ENCODE measurements at regions not wholly inside any gene's neighbourhood (a gene's known extent, or its start where the extent isn't known, plus 50 kb on each side); places are given as distances from the start of the nearest gene placed in this dataset.

GRCh38 chr10:36256948-36257356, 614.9 kb upstream of the FZD8 start:
- Histone ChIP-seq H3K27me3 (ENCODE audit: control insufficient read depth, insufficient read depth, low read length) (no peaks in the 10 kb centered on the region), H3K4me3 (ENCODE audit: low read length) (no peak overlapping the region), H3K4me1 (ENCODE audit: control insufficient read depth, insufficient read depth, low read length) (no peaks in the 10 kb centered on the region), H3K9me3 (ENCODE audit: control insufficient read depth, insufficient read depth, low read length) (no peaks in the 10 kb centered on the region), H3K36me3 (ENCODE audit: control insufficient read depth, insufficient read depth, low read length) (no peaks in the 10 kb centered on the region), H3K27ac (ENCODE audit: low read length) (no peak overlapping the region)
- ATAC-seq = no peak
- peaks cover 3 to 8% of the 10 kb centered on the region in 2 donors for H3K9me3 Mint-ChIP-seq
- no peak for DNase-seq
- no peak overlapping the region for H3K27ac Mint-ChIP-seq
- intact Hi-C loops (cut with micrococcal nuclease) = no loop called here
- 27% methylated on average over 2 of the region's 2 CpGs for WGBS (ENCODE audit: insufficient coverage)
- no peak overlapping the region for H3K4me3 Mint-ChIP-seq
- TF ChIP-seq CTCF (IDR thresholded peaks at IDR 0.05) = no peak
- peaks cover 0 to 2% of the 10 kb centered on the region in 2 donors for H3K27me3 Mint-ChIP-seq (ENCODE audit: low read depth in 2 of 2)
- H3K36me3 Mint-ChIP-seq = peaks cover 8% of the 10 kb centered on the region
- H3K4me1 Mint-ChIP-seq = no peaks in the 10 kb centered on the region

- no peaks in the 10 kb centered on the region for H3K36me3 ChIP-seq (ENCODE audit: control insufficient read depth, insufficient read depth, low read length)
- no peak overlapping the region for H3K27ac Mint-ChIP-seq
- H3K27me3 Mint-ChIP-seq (ENCODE audit: low read depth in 2 of 2) = peaks cover 0 to 2% of the 10 kb centered on the region in 2 donors
- intact Hi-C loops (cut with micrococcal nuclease) = no loop called here
- H3K27ac ChIP-seq (ENCODE audit: low read length) = no peak overlapping the region
- WGBS (ENCODE audit: insufficient coverage) = 90% methylated on average over 2 of the region's 2 CpGs
- no peak for DNase-seq
- no peak for ATAC-seq
- H3K4me1 ChIP-seq (ENCODE audit: control insufficient read depth, insufficient read depth, low read length) = no peaks in the 10 kb centered on the region
- TF ChIP-seq CTCF (IDR thresholded peaks at IDR 0.05) = no peak
- H3K9me3 Mint-ChIP-seq = peaks cover 3 to 10% of the 10 kb centered on the region in 2 donors
- H3K9me3 ChIP-seq (ENCODE audit: control insufficient read depth, insufficient read depth, low read length) = no peaks in the 10 kb centered on the region
- H3K4me3 ChIP-seq (ENCODE audit: low read length) = no peak overlapping the region
- H3K4me1 Mint-ChIP-seq = no peaks in the 10 kb centered on the region
- H3K36me3 Mint-ChIP-seq = peaks cover 8% of the 10 kb centered on the region
- H3K27me3 ChIP-seq (ENCODE audit: control insufficient read depth, insufficient read depth, low read length) = no peaks in the 10 kb centered on the region
- no peak overlapping the region for H3K4me3 Mint-ChIP-seq
Observed at GRCh38 chr10:36256166-36256565, 614.1 kb upstream of the FZD8 start.

GRCh38 chr10:36254199-36254598, 612.1 kb upstream of the FZD8 start:
- H3K9me3 Mint-ChIP-seq = peaks cover 0 to 4% of the 10 kb centered on the region in 2 donors
- ATAC-seq = no peak
- no peaks in the 10 kb centered on the region for H3K36me3 Mint-ChIP-seq
- H3K9me3 ChIP-seq (ENCODE audit: control insufficient read depth, insufficient read depth, low read length) = no peaks in the 10 kb centered on the region
- H3K27ac ChIP-seq (ENCODE audit: low read length) = no peak overlapping the region
- H3K4me1 ChIP-seq (ENCODE audit: control insufficient read depth, insufficient read depth, low read length) = no peaks in the 10 kb centered on the region
- intact Hi-C loops (cut with micrococcal nuclease) = no loop called here
- H3K4me1 Mint-ChIP-seq = no peaks in the 10 kb centered on the region
- H3K4me3 Mint-ChIP-seq = no peak overlapping the region
- H3K27me3 Mint-ChIP-seq (ENCODE audit: low read depth in 2 of 2) = peaks cover 0 to 2% of the 10 kb centered on the region in 2 donors
- 87% methylated on average over 2 of the region's 3 CpGs for WGBS (ENCODE audit: insufficient coverage)
- no peaks in the 10 kb centered on the region for H3K36me3 ChIP-seq (ENCODE audit: control insufficient read depth, insufficient read depth, low read length)
- H3K27ac Mint-ChIP-seq = no peak overlapping the region
- DNase-seq = no peak
- no peak overlapping the region for H3K4me3 ChIP-seq (ENCODE audit: low read length)
- TF ChIP-seq CTCF (IDR thresholded peaks at IDR 0.05) = no peak
- no peaks in the 10 kb centered on the region for H3K27me3 ChIP-seq (ENCODE audit: control insufficient read depth, insufficient read depth, low read length)

GRCh38 chr10:36253731-36254130, 611.6 kb upstream of the FZD8 start:
- Histone ChIP-seq H3K27me3 (ENCODE audit: control insufficient read depth, insufficient read depth, low read length) (no peaks in the 10 kb centered on the region), H3K4me1 (ENCODE audit: control insufficient read depth, insufficient read depth, low read length) (no peaks in the 10 kb centered on the region), H3K36me3 (ENCODE audit: control insufficient read depth, insufficient read depth, low read length) (no peaks in the 10 kb centered on the region), H3K27ac (ENCODE audit: low read length) (no peak overlapping the region), H3K9me3 (ENCODE audit: control insufficient read depth, insufficient read depth, low read length) (no peaks in the 10 kb centered on the region), H3K4me3 (ENCODE audit: low read length) (no peak overlapping the region)
- peaks cover 0 to 4% of the 10 kb centered on the region in 2 donors for H3K9me3 Mint-ChIP-seq
- ATAC-seq = no peak
- no peak overlapping the region for H3K4me3 Mint-ChIP-seq
- WGBS (ENCODE audit: insufficient coverage) = 79% methylated on average over 3 of the region's 3 CpGs
- intact Hi-C loops (cut with micrococcal nuclease) = no loop called here
- no peaks in the 10 kb centered on the region for H3K36me3 Mint-ChIP-seq
- no peak for DNase-seq
- H3K27ac Mint-ChIP-seq = no peak overlapping the region
- H3K4me1 Mint-ChIP-seq = no peaks in the 10 kb centered on the region
- TF ChIP-seq CTCF (IDR thresholded peaks at IDR 0.05) = no peak
- H3K27me3 Mint-ChIP-seq (ENCODE audit: low read depth in 2 of 2) = peaks cover 0 to 2% of the 10 kb centered on the region in 2 donors

All from natural killer cell (primary cell).